ENCODE measurements at regions not wholly inside any gene's neighbourhood (a gene's known extent, or its start where the extent isn't known, plus 50 kb on each side); places are given as distances from the start of the nearest gene placed in this dataset.
A peak's percentile ranks its signal among the peaks of the same experiment; 100 is the strongest.
"Not testable (repeated sequence)": the region's sequence is repeated elsewhere in the genome, so short reads cannot be mapped to it uniquely, and the experiment has no call there.

DNA sequence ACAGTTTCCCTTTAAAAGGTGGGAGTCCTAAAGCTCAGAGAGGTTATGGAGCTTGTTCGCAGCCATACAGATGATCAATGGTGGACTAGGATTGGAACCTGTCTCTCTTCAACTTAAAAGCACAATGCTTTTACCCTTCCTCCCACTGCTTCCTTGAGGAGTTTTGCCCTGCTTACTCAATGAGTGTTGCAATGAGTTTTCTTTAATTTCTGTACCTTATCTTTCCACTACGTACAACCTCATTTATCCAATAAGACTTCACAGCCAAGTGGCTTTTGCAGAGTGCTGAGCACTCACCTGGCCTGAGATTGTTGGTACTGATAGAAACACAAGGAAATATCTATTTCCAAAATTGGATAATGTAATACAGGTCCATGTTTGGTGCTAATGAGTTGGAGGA lies 64.7 kb upstream of the ANKRD55 start:
- peaks cover 35 to 59% (median 47%) of the 10 kb centered on the region in 11 experiments for H3K9me3 ChIP-seq (replicated peaks in 1 of 11)
- no peak overlapping the region for H3K27ac ChIP-seq
- H4K20me1 ChIP-seq: no peaks in the 10 kb centered on the region
- TF ChIP-seq Cebpa-rat (IDR thresholded peaks at IDR 0.05): no peak
- peaks cover 0 to 11% (median 7%) of the 10 kb centered on the region in 10 experiments; a peak in 3 of 20 replicates for H3K4me1 ChIP-seq
- H3K9ac ChIP-seq: no peak overlapping the region
- H3K36me3 ChIP-seq: no peaks in the 10 kb centered on the region; a peak in 1 of 22 replicates
- H3K4me3 ChIP-seq: no peak overlapping the region
- H3K27me3 ChIP-seq: no peaks in the 10 kb centered on the region
- no peak overlapping the region for H3K4me2 ChIP-seq

DNA sequence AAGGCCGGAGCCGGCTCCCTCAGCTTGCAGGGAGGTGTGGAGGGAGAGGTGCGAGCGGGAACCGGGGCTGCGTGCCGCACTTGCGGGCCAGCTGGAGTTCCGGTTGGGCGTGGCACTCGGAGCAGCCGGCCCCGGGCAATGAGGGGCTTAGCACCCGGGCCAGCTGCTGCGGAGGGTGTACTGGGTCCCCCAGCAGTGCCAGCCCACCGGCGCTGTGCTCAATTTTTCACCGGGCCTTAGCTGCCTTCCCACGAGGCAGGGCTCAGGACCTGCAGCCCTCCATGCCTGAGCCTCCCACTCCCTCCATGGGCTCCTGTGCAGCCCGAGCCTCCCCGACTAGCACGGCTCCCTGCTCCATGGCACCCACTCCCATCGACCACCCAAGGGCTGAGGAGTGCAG lies 62.2 kb upstream of the ANKRD55 start:
- Histone ChIP-seq H3K9me3 (replicated peaks in 1 of 11) (peaks cover 25 to 42% (median 36%) of the 10 kb centered on the region in 11 experiments), H3K4me1 (peaks cover 0 to 16% (median 7%) of the 10 kb centered on the region in 10 experiments; a peak in 6 of 20 replicates)
- not testable (repeated sequence) for H3K27me3 ChIP-seq, H3K27ac ChIP-seq, H3K4me3 ChIP-seq, H3K36me3 ChIP-seq, H3K9ac ChIP-seq, H4K20me1 ChIP-seq, H3K4me2 ChIP-seq

DNA sequence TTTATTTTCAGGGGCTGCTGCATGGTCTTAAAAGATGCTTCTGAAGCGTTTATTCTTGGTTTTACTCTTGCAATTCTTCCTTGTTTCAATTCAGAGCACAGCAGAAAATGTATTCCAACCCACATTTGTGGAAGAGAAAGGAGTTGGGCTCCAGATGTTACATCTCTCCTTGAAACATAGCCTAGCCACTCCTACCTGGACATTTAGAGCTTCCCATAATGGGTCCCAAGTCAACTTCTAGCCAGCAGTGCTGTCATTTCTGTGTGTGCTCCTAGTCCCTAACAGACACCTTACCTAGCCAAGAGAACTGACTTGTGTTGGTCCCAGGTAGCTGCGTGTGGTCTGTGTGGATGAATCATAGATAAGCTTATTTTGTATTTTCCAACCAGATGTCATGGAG lies 61.2 kb upstream of the ANKRD55 start:
- Histone ChIP-seq H3K27me3 (no peaks in the 10 kb centered on the region), H4K20me1 (no peaks in the 10 kb centered on the region), H3K36me3 (no peaks in the 10 kb centered on the region; a peak in 1 of 22 replicates), H3K9me3 (replicated peaks in 1 of 11) (peaks cover 25 to 42% (median 36%) of the 10 kb centered on the region in 11 experiments), H3K27ac (no peak overlapping the region), H3K4me3 (no peak overlapping the region), H3K4me1 (peaks cover 0 to 16% (median 7%) of the 10 kb centered on the region in 10 experiments; a peak in 6 of 20 replicates), H3K9ac (no peak overlapping the region), H3K4me2 (no peak overlapping the region)
- no peak for TF ChIP-seq Cebpa-rat (IDR thresholded peaks at IDR 0.05)

DNA sequence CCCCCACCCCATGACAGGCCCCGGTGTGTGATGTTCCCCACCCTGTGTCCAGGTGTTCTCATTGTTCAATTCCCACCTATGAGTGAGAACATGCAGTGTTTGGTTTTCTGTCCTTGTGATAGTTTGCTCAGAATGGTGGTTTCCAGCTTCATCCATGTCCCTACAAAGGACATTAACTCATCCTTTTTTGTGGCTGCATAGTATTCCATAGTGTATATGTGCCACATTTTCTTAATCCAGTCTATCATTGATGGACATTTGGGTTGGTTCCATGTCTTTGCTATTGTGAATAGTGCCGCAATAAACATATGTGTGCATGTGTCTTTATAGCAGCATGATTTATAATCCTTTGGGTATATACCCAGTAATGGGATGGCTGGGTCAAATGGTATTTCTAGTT lies 59.7 kb upstream of the ANKRD55 start:
- not testable (repeated sequence) for H3K27ac ChIP-seq, H3K4me1 ChIP-seq

DNA sequence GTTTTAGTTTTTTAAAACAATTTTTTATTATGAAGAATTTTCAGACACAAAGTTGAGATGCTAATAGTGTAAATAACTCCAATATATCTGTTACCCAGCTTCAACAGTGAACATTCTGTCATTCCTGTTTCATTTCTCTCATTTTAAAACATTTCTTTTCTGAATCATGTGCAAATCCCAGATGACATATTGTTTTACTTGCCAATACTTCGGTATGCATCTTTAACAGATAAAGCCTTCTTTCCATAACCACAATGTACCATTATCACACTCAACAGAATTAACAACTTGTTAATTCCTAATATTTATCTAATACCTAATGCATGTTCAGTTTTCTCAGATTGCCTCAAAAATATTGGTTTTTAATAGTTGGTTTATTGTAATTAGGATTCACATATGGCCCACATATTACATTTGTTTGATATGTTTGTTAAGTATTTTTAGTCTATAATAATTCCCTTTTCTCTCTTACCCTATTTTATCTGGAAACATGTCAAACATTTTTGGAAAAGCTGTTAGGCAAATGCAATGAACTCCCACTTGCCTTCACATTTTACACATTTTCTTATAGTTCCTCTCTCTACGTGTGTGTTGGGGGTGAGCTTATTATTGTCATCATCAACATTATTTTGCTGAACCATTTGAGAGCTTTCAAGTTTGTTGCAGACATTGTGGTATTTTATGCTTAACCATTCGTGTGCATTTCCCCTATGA lies 58.7 kb upstream of the ANKRD55 start:
- Histone ChIP-seq H3K4me3 (no peak overlapping the region), H4K20me1 (no peaks in the 10 kb centered on the region), H3K9me3 (replicated peaks in 1 of 11) (peaks cover 25 to 42% (median 36%) of the 10 kb centered on the region in 11 experiments), H3K27ac (no peak overlapping the region), H3K36me3 (no peaks in the 10 kb centered on the region; a peak in 1 of 22 replicates), H3K4me2 (no peak overlapping the region), H3K4me1 (peaks cover 0 to 7% (median 0%) of the 10 kb centered on the region in 10 experiments; a peak in 3 of 20 replicates), H3K27me3 (no peaks in the 10 kb centered on the region), H3K9ac (no peak overlapping the region)
- no peak for TF ChIP-seq Cebpa-rat (IDR thresholded peaks at IDR 0.05)

More for the DNA sequence above, 59.7 kb upstream of the ANKRD55 start:
- H3K9me3 ChIP-seq (replicated peaks in 1 of 11): peaks cover 25 to 42% (median 36%) of the 10 kb centered on the region in 11 experiments
- H3K9ac ChIP-seq, H3K4me3 ChIP-seq, H3K4me2 ChIP-seq, H4K20me1 ChIP-seq, H3K27me3 ChIP-seq, H3K36me3 ChIP-seq: not testable (repeated sequence)

DNA sequence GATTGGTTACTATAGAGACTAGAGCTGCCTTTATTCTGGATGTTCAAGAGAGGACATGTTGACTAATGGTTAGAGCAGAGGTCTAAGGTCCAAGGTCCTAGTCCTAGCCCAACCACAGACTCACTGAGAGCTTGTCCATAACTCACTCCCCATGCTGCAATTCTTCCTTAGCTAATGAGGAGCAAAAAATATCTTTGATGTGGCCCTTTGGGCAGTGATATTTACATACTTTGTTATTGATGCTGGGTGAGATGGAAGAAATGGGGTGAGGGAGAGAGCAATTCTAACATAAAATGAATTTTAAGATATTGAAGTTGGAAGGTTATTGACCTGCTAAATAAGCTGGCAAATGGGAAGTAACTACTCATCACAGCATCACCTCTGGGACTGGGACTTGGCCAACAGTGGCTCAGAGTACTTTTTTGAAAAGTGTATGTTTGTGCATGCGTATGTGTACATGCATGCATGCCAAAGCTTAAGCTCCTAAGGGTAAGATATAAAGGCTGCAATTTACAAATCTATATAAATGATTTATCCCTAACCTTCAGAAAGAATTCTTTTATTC lies 58.0 kb upstream of the ANKRD55 start:
- H3K4me2 ChIP-seq: peak overlapping the region in 1 of 11 experiments; percentile 17; a peak in 1 of 22 replicates
- H3K27me3 ChIP-seq: no peaks in the 10 kb centered on the region
- no peak for TF ChIP-seq Cebpa-rat (IDR thresholded peaks at IDR 0.05)
- no peak overlapping the region for H3K9ac ChIP-seq
- H4K20me1 ChIP-seq: no peaks in the 10 kb centered on the region
- H3K36me3 ChIP-seq: no peaks in the 10 kb centered on the region; a peak in 1 of 22 replicates
- peaks cover 0 to 7% (median 0%) of the 10 kb centered on the region in 10 experiments; a peak in 3 of 20 replicates for H3K4me1 ChIP-seq
- no peak overlapping the region for H3K4me3 ChIP-seq
- no peak overlapping the region for H3K27ac ChIP-seq
- H3K9me3 ChIP-seq (replicated peaks in 1 of 11): peaks cover 25 to 36% (median 29%) of the 10 kb centered on the region in 11 experiments

DNA sequence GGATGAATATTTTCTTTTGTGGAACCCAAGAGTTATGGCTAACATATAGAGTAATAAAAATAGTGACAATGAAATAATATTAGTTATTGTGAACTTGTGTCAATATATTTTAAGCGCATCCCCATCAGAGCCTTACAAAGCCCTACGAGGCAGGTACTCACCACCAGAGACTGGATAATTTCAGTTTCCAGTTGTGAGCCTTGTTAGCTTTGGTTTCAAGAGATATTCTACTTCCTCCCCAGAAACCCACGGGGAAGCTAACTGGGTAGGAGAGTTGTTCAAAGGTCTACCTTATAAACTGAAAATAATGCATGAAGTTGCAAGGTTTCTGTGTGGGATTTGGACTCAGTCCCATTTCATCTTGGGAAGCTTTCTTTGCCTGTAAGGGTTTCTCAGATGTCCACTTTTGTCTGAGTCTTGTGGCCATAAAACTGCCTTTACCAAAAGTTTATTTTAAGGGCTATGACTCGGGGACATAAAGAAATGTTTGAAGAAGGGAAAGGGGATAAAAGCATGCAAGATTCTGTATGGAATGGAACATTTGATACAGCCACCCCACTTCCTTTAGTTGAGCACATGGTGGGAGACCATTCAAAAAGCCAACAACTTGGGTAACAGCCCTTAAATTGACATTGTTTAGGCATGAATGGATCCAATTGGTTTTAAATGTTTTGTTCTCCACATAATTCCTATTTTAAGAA lies 57.4 kb upstream of the ANKRD55 start:
- Histone ChIP-seq H3K36me3 (no peaks in the 10 kb centered on the region; a peak in 1 of 22 replicates), H3K4me1 (peaks cover 0 to 7% (median 0%) of the 10 kb centered on the region in 10 experiments; a peak in 3 of 20 replicates), H3K4me2 (peak overlapping the region in 1 of 11 experiments; percentile 17; a peak in 1 of 22 replicates), H4K20me1 (no peaks in the 10 kb centered on the region), H3K27me3 (no peaks in the 10 kb centered on the region), H3K9ac (no peak overlapping the region), H3K4me3 (no peak overlapping the region), H3K27ac (no peak overlapping the region), H3K9me3 (replicated peaks in 1 of 11) (peaks cover 22 to 29% (median 23%) of the 10 kb centered on the region in 11 experiments)
- no peak for TF ChIP-seq Cebpa-rat (IDR thresholded peaks at IDR 0.05)

DNA sequence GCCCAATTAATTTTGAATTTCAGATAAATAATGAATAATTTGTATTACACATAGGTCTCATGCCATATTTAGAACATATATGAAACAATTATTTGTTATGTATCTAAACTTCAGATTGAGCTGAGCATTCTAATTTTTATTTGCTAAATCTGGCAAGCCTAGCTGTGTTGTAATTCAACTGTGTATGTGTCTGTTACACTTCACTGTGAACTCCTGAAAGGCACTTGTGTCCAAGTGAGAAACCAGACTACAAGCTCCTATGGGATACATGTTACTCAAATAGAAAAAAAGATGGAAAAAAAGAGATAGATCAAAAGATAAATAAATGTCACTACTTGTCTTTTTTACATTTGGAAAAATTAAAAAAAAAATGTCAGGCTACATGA lies 56.5 kb upstream of the ANKRD55 start:
- Histone ChIP-seq H3K27ac (no peak overlapping the region), H3K4me3 (no peak overlapping the region), H3K9ac (no peak overlapping the region), H3K9me3 (replicated peaks in 1 of 11) (peaks cover 13 to 27% (median 18%) of the 10 kb centered on the region in 11 experiments; a peak in 21 of 22 replicates), H3K4me1 (peaks cover 0 to 7% (median 0%) of the 10 kb centered on the region in 10 experiments; a peak in 3 of 20 replicates), H3K4me2 (no peak overlapping the region), H3K27me3 (no peaks in the 10 kb centered on the region), H4K20me1 (no peaks in the 10 kb centered on the region), H3K36me3 (no peaks in the 10 kb centered on the region)
- no peak for TF ChIP-seq Cebpa-rat (IDR thresholded peaks at IDR 0.05)

DNA sequence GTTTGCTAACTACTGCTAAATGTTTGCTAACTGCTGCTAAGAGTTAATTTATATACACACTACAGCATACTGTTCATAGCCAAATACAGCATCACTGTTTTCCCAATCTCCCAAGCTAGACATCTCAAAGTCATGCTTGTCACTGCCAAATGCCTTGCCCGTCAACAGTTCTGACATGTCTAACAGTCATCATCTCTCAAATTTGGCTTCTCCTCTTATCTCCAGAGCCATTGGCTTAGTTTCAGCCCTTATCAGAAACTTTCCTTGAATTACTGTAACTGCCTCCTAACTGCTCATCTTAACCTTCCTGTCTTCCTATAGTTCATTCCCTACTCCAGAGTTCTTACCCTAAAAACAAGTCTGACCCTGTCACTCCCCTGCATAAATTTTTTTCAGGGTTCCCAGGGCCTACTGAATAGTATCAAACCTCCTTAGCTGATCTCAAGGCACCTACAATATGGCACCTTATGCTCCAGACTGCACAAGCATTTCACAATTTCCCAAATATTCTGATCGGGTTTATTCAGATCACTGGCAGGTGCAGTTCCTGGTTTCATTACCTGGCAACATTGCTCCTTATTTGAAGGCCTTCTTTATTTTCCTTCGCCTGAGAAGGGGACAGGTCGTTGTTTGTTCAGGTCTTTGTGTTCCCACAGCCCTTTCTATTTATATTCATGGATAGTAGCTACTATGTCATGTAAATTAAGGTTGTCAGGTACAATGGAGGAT lies 55.9 kb upstream of the ANKRD55 start:
- H3K27me3 ChIP-seq: no peaks in the 10 kb centered on the region
- H3K9ac ChIP-seq: no peak overlapping the region
- H3K4me2 ChIP-seq: no peak overlapping the region
- H4K20me1 ChIP-seq: no peaks in the 10 kb centered on the region
- H3K4me3 ChIP-seq: no peak overlapping the region
- TF ChIP-seq Cebpa-rat (IDR thresholded peaks at IDR 0.05): no peak
- peaks cover 8 to 26% (median 18%) of the 10 kb centered on the region in 11 experiments; a peak in 21 of 22 replicates for H3K9me3 ChIP-seq (replicated peaks in 1 of 11)
- no peaks in the 10 kb centered on the region for H3K36me3 ChIP-seq
- H3K27ac ChIP-seq: no peak overlapping the region
- H3K4me1 ChIP-seq: peaks cover 0 to 7% (median 0%) of the 10 kb centered on the region in 10 experiments; a peak in 3 of 20 replicates
